ENCODE measurements at regions not wholly inside any gene's neighbourhood (a gene's known extent, or its start where the extent isn't known, plus 50 kb on each side); places are given as distances from the start of the nearest gene placed in this dataset.

GRCh38 chr2:4522498-4523421 lies 819.4 kb downstream of the DCDC2C start:
- no peak overlapping the region for H3K4me3 ChIP-seq (ENCODE audit: low read length in 2 of 2)
- no peak overlapping the region for H3K27ac ChIP-seq (ENCODE audit: low read length)
- H3K4me1 ChIP-seq (ENCODE audit: control insufficient read depth, insufficient read depth, low read length), result no peaks in the 10 kb centered on the region
- no peaks in the 10 kb centered on the region for H3K36me3 ChIP-seq (ENCODE audit: control insufficient read depth in 2 of 2, insufficient read depth in 2 of 2, low read length in 2 of 2)
- peaks cover 0 to 3% of the 10 kb centered on the region in 2 donors for H3K9me3 ChIP-seq (ENCODE audit: control insufficient read depth in 2 of 2, low read length in 2 of 2)
- H3K9ac ChIP-seq (ENCODE audit: low read length in 2 of 2), result no peak overlapping the region
- H3K27me3 ChIP-seq (ENCODE audit: control insufficient read depth in 1 of 2, insufficient read depth in 2 of 2, low read length in 2 of 2), result no peaks in the 10 kb centered on the region

- Histone ChIP-seq H3K27me3 (ENCODE audit: control insufficient read depth in 1 of 2, insufficient read depth in 2 of 2, low read length in 2 of 2) (peaks cover 0 to 3% of the 10 kb centered on the region in 2 donors), H3K36me3 (ENCODE audit: control insufficient read depth in 2 of 2, insufficient read depth in 2 of 2, low read length in 2 of 2) (no peaks in the 10 kb centered on the region), H3K9me3 (ENCODE audit: control insufficient read depth in 2 of 2, low read length in 2 of 2) (peaks cover 0 to 3% of the 10 kb centered on the region in 2 donors), H3K27ac (ENCODE audit: low read length) (no peak overlapping the region), H3K4me1 (ENCODE audit: control insufficient read depth, insufficient read depth, low read length) (no peaks in the 10 kb centered on the region), H3K9ac (ENCODE audit: low read length in 2 of 2) (no peak overlapping the region), H3K4me3 (ENCODE audit: low read length in 2 of 2) (no peak overlapping the region)
Observed at GRCh38 chr2:4527416-4527815, 824.0 kb downstream of the DCDC2C start.

- H3K9ac ChIP-seq (ENCODE audit: low read length in 2 of 2), result no peak overlapping the region
- peaks cover 0 to 3% of the 10 kb centered on the region in 2 donors for H3K27me3 ChIP-seq (ENCODE audit: control insufficient read depth in 1 of 2, insufficient read depth in 2 of 2, low read length in 2 of 2)
- no peaks in the 10 kb centered on the region for H3K9me3 ChIP-seq (ENCODE audit: control insufficient read depth in 2 of 2, low read length in 2 of 2)
- H3K4me1 ChIP-seq (ENCODE audit: control insufficient read depth, insufficient read depth, low read length), result no peaks in the 10 kb centered on the region
- no peak overlapping the region for H3K4me3 ChIP-seq (ENCODE audit: low read length in 2 of 2)
- H3K36me3 ChIP-seq (ENCODE audit: control insufficient read depth in 2 of 2, insufficient read depth in 2 of 2, low read length in 2 of 2), result no peaks in the 10 kb centered on the region
- H3K27ac ChIP-seq (ENCODE audit: low read length), result no peak overlapping the region
Observed at GRCh38 chr2:4528246-4528645, 824.9 kb downstream of the DCDC2C start.

- Histone ChIP-seq H3K27me3 (ENCODE audit: control insufficient read depth in 1 of 2, insufficient read depth in 2 of 2, low read length in 2 of 2) (peaks cover 0 to 3% of the 10 kb centered on the region in 2 donors), H3K9me3 (ENCODE audit: control insufficient read depth in 2 of 2, low read length in 2 of 2) (no peaks in the 10 kb centered on the region), H3K27ac (ENCODE audit: low read length) (no peak overlapping the region), H3K4me1 (ENCODE audit: control insufficient read depth, insufficient read depth, low read length) (no peaks in the 10 kb centered on the region), H3K36me3 (ENCODE audit: control insufficient read depth in 2 of 2, insufficient read depth in 2 of 2, low read length in 2 of 2) (no peaks in the 10 kb centered on the region), H3K4me3 (ENCODE audit: low read length in 2 of 2) (no peak overlapping the region), H3K9ac (ENCODE audit: low read length in 2 of 2) (no peak overlapping the region)
Observed at GRCh38 chr2:4528773-4529172, 825.4 kb downstream of the DCDC2C start.

- no peaks in the 10 kb centered on the region for H3K9me3 ChIP-seq (ENCODE audit: control insufficient read depth in 2 of 2, low read length in 2 of 2)
- H3K9ac ChIP-seq (ENCODE audit: low read length in 2 of 2), result no peak overlapping the region
- H3K27me3 ChIP-seq (ENCODE audit: control insufficient read depth in 1 of 2, insufficient read depth in 2 of 2, low read length in 2 of 2), result peaks cover 0 to 3% of the 10 kb centered on the region in 2 donors
- H3K36me3 ChIP-seq (ENCODE audit: control insufficient read depth in 2 of 2, insufficient read depth in 2 of 2, low read length in 2 of 2), result no peaks in the 10 kb centered on the region
- H3K27ac ChIP-seq (ENCODE audit: low read length), result no peak overlapping the region
- no peak overlapping the region for H3K4me3 ChIP-seq (ENCODE audit: low read length in 2 of 2)
- no peaks in the 10 kb centered on the region for H3K4me1 ChIP-seq (ENCODE audit: control insufficient read depth, insufficient read depth, low read length)
Observed at GRCh38 chr2:4529738-4530137, 826.4 kb downstream of the DCDC2C start.

- H3K4me3 ChIP-seq (ENCODE audit: low read length in 2 of 2), result no peak overlapping the region
- H3K27ac ChIP-seq (ENCODE audit: low read length), result no peak overlapping the region
- peaks cover 0 to 3% of the 10 kb centered on the region in 2 donors for H3K27me3 ChIP-seq (ENCODE audit: control insufficient read depth in 1 of 2, insufficient read depth in 2 of 2, low read length in 2 of 2)
- H3K36me3 ChIP-seq (ENCODE audit: control insufficient read depth in 2 of 2, insufficient read depth in 2 of 2, low read length in 2 of 2), result no peaks in the 10 kb centered on the region
- no peaks in the 10 kb centered on the region for H3K4me1 ChIP-seq (ENCODE audit: control insufficient read depth, insufficient read depth, low read length)
- no peak overlapping the region for H3K9ac ChIP-seq (ENCODE audit: low read length in 2 of 2)
- H3K9me3 ChIP-seq (ENCODE audit: control insufficient read depth in 2 of 2, low read length in 2 of 2), result no peaks in the 10 kb centered on the region
Observed at GRCh38 chr2:4530231-4530630, 826.9 kb downstream of the DCDC2C start.

GRCh38 chr2:4533806-4534205 lies 830.4 kb downstream of the DCDC2C start:
- Histone ChIP-seq H3K9me3 (ENCODE audit: control insufficient read depth in 2 of 2, low read length in 2 of 2) (no peaks in the 10 kb centered on the region), H3K27ac (ENCODE audit: low read length) (no peak overlapping the region), H3K9ac (ENCODE audit: low read length in 2 of 2) (no peak overlapping the region), H3K4me1 (ENCODE audit: control insufficient read depth, insufficient read depth, low read length) (no peaks in the 10 kb centered on the region), H3K36me3 (ENCODE audit: control insufficient read depth in 2 of 2, insufficient read depth in 2 of 2, low read length in 2 of 2) (no peaks in the 10 kb centered on the region), H3K27me3 (ENCODE audit: control insufficient read depth in 1 of 2, insufficient read depth in 2 of 2, low read length in 2 of 2) (peaks cover 0 to 3% of the 10 kb centered on the region in 2 donors), H3K4me3 (ENCODE audit: low read length in 2 of 2) (no peak overlapping the region)

GRCh38 chr2:4539121-4539520 lies 835.7 kb downstream of the DCDC2C start:
- Histone ChIP-seq H3K9ac (ENCODE audit: low read length in 2 of 2) (no peak overlapping the region), H3K4me1 (ENCODE audit: control insufficient read depth, insufficient read depth, low read length) (no peaks in the 10 kb centered on the region), H3K36me3 (ENCODE audit: control insufficient read depth in 2 of 2, insufficient read depth in 2 of 2, low read length in 2 of 2) (no peaks in the 10 kb centered on the region), H3K9me3 (ENCODE audit: control insufficient read depth in 2 of 2, low read length in 2 of 2) (no peaks in the 10 kb centered on the region), H3K27ac (ENCODE audit: low read length) (no peak overlapping the region), H3K4me3 (ENCODE audit: low read length in 2 of 2) (no peak overlapping the region), H3K27me3 (ENCODE audit: control insufficient read depth in 1 of 2, insufficient read depth in 2 of 2, low read length in 2 of 2) (no peaks in the 10 kb centered on the region)

GRCh38 chr2:4549666-4550210 lies 846.4 kb downstream of the DCDC2C start:
- no peaks in the 10 kb centered on the region for H3K36me3 ChIP-seq (ENCODE audit: control insufficient read depth in 2 of 2, insufficient read depth in 2 of 2, low read length in 2 of 2)
- H3K27ac ChIP-seq (ENCODE audit: low read length), result no peak overlapping the region
- no peak overlapping the region for H3K4me3 ChIP-seq (ENCODE audit: low read length in 2 of 2)
- no peaks in the 10 kb centered on the region for H3K9me3 ChIP-seq (ENCODE audit: control insufficient read depth in 2 of 2, low read length in 2 of 2)
- H3K27me3 ChIP-seq (ENCODE audit: control insufficient read depth in 1 of 2, insufficient read depth in 2 of 2, low read length in 2 of 2), result no peaks in the 10 kb centered on the region
- no peaks in the 10 kb centered on the region for H3K4me1 ChIP-seq (ENCODE audit: control insufficient read depth, insufficient read depth, low read length)
- no peak overlapping the region for H3K9ac ChIP-seq (ENCODE audit: low read length in 2 of 2)

- H3K27ac ChIP-seq (ENCODE audit: low read length), result no peak overlapping the region
- no peaks in the 10 kb centered on the region for H3K36me3 ChIP-seq (ENCODE audit: control insufficient read depth in 2 of 2, insufficient read depth in 2 of 2, low read length in 2 of 2)
- no peak overlapping the region for H3K9ac ChIP-seq (ENCODE audit: low read length in 2 of 2)
- H3K4me1 ChIP-seq (ENCODE audit: control insufficient read depth, insufficient read depth, low read length), result no peaks in the 10 kb centered on the region
- no peaks in the 10 kb centered on the region for H3K27me3 ChIP-seq (ENCODE audit: control insufficient read depth in 1 of 2, insufficient read depth in 2 of 2, low read length in 2 of 2)
- no peak overlapping the region for H3K4me3 ChIP-seq (ENCODE audit: low read length in 2 of 2)
- H3K9me3 ChIP-seq (ENCODE audit: control insufficient read depth in 2 of 2, low read length in 2 of 2), result no peaks in the 10 kb centered on the region
Observed at GRCh38 chr2:4551691-4552474, 848.5 kb downstream of the DCDC2C start.
